Stimulated activated CD4-positive, alpha-beta T cell treated with anti-CD3 and anti-CD28 coated beads, Interleukin-4, amount 100 ng/mL, for 48 hours (primary cell): ENCODE measurements at regions not wholly inside any gene's neighbourhood (a gene's known extent, or its start where the extent isn't known, plus 50 kb on each side); places are given as distances from the start of the nearest gene placed in this dataset.

Source experiments
- DNase-seq, 2 donors: peaks; one replicate each; pipeline ENCODE4 v3.0.0-alpha.2; 2020; ENCODE audit warnings: low read depth in 2 of 2

DNA sequence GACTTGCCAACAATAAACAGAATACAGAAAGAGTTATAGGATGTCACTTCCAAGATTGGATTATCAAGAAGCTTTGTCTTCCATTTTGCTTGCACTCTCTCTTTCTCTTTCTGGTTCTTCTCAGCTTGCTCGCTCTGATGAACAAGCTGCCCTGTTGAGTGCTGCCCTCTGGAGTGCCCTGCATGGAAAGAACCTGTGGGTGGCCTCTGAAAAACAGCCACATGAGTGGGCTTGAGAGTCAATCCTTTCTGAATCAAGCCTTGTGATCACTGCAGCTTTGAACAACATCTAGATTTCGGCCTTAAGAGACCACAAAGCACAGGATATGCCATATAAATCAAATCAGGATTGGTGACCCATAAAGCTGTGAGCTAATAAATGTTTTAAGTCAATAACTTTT is 185.1 kb downstream of the KIF2B start:
- no peak for DNase-seq

- no peak for DNase-seq
Observed at GRCh38 chr17:54009502-54009901, 186.8 kb downstream of the KIF2B start.

GRCh38 chr17:54013072-54013471 is 190.3 kb downstream of the KIF2B start:
- DNase-seq = no peak

DNA sequence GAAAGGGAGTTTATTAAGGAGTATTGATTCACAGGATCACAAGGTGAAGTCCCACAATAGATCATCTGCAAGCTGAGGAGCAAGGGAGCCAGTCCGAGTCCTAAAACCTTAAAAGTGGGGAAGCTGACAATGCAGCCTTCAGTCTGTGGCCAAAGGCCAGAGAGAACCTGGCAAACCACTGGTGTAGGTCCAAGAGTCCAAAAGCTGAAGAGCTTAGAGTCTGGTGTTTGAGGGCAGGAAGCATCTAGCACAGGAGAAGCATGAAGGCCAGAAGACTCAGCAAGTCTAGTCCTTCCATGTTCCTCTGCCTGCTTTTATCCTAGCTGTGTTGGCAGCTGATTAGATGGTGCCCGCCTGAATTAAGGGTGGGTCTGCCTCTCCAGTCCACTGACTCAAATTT is 193.0 kb downstream of the KIF2B start:
- DNase-seq = no peak

DNA sequence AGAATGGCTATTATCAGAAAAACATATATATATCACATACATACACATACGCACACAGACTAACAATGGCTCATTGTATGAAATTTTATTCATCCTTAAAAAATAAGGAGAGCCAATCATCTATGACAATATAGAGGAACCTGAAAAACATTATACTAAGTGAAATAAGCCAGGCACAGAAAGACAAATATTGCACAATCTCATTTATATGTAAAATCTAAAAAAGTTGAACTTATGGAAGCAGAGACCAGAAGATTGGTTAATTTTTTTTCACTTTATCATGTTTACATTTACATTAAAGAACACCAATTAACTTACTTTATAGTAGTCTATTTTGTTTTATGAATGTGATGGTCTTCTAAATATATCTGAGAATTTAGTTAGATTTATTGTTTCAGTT is 198.7 kb downstream of the KIF2B start:
- no peak for DNase-seq

GRCh38 chr17:54028986-54029580 is 206.4 kb downstream of the KIF2B start:
- no peak for DNase-seq

DNA sequence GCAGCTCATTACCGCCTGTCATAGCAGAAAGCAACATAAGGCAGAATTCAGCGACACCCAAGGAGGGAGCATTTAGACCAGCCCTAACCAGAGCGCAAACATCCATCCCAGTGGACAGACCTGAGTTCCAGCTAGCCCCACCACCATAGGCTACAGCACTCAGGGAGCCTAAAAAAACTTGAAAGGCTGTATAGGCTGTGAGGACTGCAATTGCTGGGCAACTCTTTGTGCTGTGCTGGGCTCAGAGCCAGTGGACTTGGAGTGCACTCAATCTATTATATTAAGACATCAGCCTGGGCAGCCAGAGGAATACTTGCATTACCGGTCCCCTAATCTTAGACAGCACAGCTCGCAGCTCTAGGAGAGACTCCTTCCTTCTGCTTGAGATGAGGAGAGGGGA is 207.3 kb downstream of the KIF2B start:
- no peak for DNase-seq

- no peak for DNase-seq
Observed at GRCh38 chr17:54046570-54046969, 223.8 kb downstream of the KIF2B start.

GRCh38 chr17:54063639-54064038 is 240.9 kb downstream of the KIF2B start:
- DNase-seq = no peak

- DNase-seq = no peak
Observed at GRCh38 chr17:54085020-54085419, 262.3 kb downstream of the KIF2B start.

- no peak for DNase-seq
Observed at GRCh38 chr17:54085934-54086333, 263.2 kb downstream of the KIF2B start.

DNA sequence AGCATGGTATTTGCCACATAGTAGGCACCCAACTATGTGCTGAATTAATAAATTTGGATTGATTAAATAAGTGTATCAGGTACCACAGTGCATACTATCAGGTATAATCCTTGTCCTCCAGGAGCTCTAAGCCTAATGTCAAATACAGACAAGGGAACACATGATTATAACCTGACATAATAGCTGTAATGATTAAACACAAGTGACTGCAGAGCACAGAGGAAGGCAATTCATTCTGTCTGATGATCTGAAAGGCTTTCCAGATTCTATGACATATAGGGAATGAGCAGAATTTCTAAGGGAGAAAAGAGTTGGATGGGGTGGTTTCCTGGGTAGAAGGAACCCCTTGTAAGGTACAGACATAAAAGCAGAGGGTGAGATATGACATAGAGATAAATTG is 273.5 kb downstream of the KIF2B start:
- DNase-seq = no peak

DNA sequence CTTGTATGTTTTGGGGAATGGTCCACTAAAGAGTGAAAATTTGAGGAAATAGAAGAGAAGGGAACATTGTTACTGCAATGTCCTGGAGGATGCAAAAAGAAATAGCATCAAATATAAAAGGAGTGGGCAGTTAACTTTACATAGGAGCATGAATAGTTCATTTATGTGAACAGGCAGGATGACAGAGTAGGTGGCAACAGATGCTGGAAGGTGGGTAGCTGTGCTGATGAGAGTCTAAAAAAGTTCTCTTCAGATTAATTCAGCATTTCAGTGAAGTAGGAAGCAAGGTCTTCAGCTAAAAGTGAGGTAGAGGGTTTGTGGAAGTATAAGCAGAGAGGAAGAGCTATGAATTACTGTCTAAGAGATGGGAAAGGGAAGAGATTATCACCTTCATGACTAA is 276.5 kb downstream of the KIF2B start:
- DNase-seq = no peak

- DNase-seq = no peak
Observed at GRCh38 chr17:54102246-54102645, 279.5 kb downstream of the KIF2B start.

GRCh38 chr17:54111576-54111975 is 288.8 kb downstream of the KIF2B start:
- no peak for DNase-seq

GRCh38 chr17:54117452-54117851 is 294.7 kb downstream of the KIF2B start:
- DNase-seq = no peak

DNA sequence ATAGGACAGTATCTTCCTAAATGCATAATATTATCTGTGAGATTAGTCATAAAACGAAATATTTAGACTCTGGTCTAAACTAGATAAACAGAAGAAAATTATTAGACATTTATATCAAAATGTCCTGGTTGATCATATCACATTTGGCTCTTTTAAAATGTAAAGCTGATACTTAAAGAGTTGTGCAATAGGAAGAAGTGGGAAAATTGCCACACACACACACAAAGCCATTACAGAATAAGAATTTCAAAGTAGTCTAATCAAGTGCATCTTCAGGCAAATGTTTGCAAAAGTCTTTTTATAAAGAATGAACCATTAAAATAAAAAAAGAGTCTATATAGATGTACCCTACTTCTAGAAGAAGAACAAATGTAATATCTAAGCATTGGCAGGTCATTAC is 301.7 kb downstream of the KIF2B start:
- no peak for DNase-seq

DNA sequence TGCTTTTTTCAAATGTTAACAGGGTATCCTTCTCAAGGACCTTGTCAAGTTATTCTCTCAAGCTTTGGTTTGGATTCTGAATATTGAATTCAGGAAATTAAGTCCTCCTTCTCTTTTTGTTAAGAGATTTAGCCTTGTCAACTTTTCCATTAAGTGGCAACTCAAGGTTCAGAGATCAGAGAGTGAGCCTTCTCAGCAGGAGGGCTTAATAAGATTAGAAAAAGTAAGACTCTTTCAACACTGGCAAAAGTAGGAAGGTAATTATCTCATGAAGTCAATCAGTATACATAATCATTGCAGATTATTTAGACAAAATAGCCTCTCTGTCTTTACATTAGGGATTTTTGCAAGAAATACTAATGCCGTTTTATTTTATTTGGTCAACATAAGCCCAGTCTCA is 330.7 kb downstream of the KIF2B start:
- no peak for DNase-seq

GRCh38 chr17:54157542-54157941 is 334.8 kb downstream of the KIF2B start:
- no peak for DNase-seq

- no peak for DNase-seq
Observed at GRCh38 chr17:54172096-54172984, 349.6 kb downstream of the KIF2B start.

DNA sequence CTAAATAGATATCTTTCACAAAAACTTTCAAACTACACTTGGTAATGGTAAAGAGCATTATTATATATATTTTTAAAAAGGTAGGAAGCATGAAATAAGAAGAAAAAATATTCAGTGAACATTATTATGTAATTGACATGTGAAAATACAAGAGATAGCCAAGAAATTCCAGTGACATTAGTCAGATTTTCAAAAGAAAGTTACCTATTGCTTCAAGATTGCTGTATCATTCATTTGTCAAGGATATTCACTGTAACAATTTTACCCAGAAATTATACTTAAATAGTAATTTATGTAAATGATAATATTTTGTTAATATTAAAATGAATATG is 350.2 kb downstream of the KIF2B start:
- no peak for DNase-seq

GRCh38 chr17:54177606-54178308 is 355.0 kb downstream of the KIF2B start:
- DNase-seq = no peak

DNA sequence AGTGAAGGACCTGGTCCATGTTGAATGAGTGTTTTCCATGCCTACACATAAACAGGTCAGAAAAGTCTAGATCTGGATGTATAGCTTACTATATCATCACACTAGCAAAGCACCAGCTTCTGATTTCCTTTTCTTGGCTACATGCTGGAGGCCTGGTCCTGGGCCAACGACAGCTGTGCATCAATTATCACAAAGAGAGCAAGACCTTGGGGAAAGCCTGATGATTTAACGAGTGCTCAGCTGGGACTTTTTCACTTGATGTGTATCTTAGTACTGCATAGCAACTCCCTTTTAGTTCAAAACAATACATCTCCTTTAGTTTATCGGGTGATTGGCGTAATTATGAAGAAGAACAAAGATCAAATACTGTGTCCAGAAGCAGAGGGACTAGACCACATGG is 358.2 kb downstream of the KIF2B start:
- no peak for DNase-seq
